ENCODE measurements at regions not wholly inside any gene's neighbourhood (a gene's known extent, or its start where the extent isn't known, plus 50 kb on each side); places are given as distances from the start of the nearest gene placed in this dataset.

DNA sequence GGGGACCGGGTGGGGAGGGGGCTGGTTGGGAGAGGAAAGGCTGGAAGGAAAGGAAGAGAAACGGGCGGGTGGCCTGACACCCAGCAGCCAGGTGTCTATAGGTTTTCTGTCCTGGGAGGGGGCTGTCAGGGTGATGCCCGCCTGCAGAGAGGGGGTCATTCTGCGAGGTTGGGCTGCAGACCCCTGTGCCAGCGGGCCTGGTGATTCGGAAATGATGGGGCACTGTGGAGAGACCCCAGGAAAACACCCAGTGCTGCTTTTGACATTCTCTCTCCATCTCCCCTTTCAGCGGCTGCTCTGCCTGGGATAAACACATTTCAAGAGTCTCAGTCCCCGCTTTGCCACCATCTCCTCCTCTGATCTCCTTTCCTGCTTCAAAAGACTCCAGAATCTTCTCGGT is 168.5 kb upstream of the RTL1 start:
- ATAC-seq (no peak), DNase-seq (peak; percentile 37)
- intact Hi-C loops (cut with DNase I) = no loop called here
- TF ChIP-seq, protein P1, sequence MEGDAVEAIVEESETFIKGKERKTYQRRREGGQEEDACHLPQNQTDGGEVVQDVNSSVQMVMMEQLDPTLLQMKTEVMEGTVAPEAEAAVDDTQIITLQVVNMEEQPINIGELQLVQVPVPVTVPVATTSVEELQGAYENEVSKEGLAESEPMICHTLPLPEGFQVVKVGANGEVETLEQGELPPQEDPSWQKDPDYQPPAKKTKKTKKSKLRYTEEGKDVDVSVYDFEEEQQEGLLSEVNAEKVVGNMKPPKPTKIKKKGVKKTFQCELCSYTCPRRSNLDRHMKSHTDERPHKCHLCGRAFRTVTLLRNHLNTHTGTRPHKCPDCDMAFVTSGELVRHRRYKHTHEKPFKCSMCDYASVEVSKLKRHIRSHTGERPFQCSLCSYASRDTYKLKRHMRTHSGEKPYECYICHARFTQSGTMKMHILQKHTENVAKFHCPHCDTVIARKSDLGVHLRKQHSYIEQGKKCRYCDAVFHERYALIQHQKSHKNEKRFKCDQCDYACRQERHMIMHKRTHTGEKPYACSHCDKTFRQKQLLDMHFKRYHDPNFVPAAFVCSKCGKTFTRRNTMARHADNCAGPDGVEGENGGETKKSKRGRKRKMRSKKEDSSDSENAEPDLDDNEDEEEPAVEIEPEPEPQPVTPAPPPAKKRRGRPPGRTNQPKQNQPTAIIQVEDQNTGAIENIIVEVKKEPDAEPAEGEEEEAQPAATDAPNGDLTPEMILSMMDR (IDR thresholded peaks at IDR 0.05) = no peak
- Histone ChIP-seq H3K4me3 (no peak overlapping the region), H3K36me3 (no peaks in the 10 kb centered on the region), H3K27me3 (peaks cover 20% of the 10 kb centered on the region), H3K27ac (no peak overlapping the region), H3K9me3 (no peaks in the 10 kb centered on the region), H3K4me1 (no peaks in the 10 kb centered on the region)

GRCh38 chr14:101072531-101072930 is 169.0 kb upstream of the RTL1 start:
- TF ChIP-seq, protein P1 (IDR thresholded peaks at IDR 0.05) = no peak
- no peaks in the 10 kb centered on the region for H3K4me1 ChIP-seq
- peaks cover 24% of the 10 kb centered on the region for H3K27me3 ChIP-seq
- no peak overlapping the region for H3K27ac ChIP-seq
- no peaks in the 10 kb centered on the region for H3K9me3 ChIP-seq
- no peak overlapping the region for H3K4me3 ChIP-seq
- DNase-seq = peak; percentile 33
- no peaks in the 10 kb centered on the region for H3K36me3 ChIP-seq
- intact Hi-C loops (cut with DNase I) = no loop called here
- ATAC-seq = no peak

- intact Hi-C loops (cut with DNase I) = no loop called here
- Histone ChIP-seq H3K27ac (no peak overlapping the region), H3K4me1 (no peaks in the 10 kb centered on the region), H3K9me3 (no peaks in the 10 kb centered on the region), H3K4me3 (no peak overlapping the region), H3K36me3 (no peaks in the 10 kb centered on the region), H3K27me3 (peaks cover 29% of the 10 kb centered on the region)
- TF ChIP-seq, protein P1 (IDR thresholded peaks at IDR 0.05) = no peak
- DNase-seq (peak; percentile 66), ATAC-seq (peak; percentile 34)
Observed at GRCh38 chr14:101072945-101073597, 169.5 kb upstream of the RTL1 start.

DNA sequence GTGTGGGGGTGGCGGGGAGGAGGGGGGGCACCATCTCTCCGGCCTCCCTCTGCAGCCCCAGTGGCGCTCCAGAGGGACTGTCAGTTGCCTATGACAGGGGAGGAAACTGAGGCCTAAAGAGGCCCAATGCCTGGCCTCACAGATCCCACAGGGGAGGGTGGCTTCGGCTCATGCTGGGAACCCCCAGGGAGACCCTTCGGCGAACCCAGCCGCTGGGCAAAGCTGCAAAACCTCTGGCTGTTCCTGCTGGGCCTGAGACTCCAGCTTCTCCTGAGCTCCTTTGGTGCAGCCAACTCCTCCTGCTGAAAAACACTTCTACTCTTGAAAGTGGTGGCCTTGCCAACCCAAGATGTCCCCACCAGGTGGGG is 170.1 kb upstream of the RTL1 start:
- DNase-seq = no peak
- H3K9me3 ChIP-seq = no peaks in the 10 kb centered on the region
- intact Hi-C loops (cut with DNase I) = no loop called here
- H3K36me3 ChIP-seq = no peaks in the 10 kb centered on the region
- H3K27ac ChIP-seq = no peak overlapping the region
- no peaks in the 10 kb centered on the region for H3K4me1 ChIP-seq
- ATAC-seq = no peak
- TF ChIP-seq, protein P1 (IDR thresholded peaks at IDR 0.05) = no peak
- peaks cover 34% of the 10 kb centered on the region for H3K27me3 ChIP-seq
- H3K4me3 ChIP-seq = no peak overlapping the region

DNA sequence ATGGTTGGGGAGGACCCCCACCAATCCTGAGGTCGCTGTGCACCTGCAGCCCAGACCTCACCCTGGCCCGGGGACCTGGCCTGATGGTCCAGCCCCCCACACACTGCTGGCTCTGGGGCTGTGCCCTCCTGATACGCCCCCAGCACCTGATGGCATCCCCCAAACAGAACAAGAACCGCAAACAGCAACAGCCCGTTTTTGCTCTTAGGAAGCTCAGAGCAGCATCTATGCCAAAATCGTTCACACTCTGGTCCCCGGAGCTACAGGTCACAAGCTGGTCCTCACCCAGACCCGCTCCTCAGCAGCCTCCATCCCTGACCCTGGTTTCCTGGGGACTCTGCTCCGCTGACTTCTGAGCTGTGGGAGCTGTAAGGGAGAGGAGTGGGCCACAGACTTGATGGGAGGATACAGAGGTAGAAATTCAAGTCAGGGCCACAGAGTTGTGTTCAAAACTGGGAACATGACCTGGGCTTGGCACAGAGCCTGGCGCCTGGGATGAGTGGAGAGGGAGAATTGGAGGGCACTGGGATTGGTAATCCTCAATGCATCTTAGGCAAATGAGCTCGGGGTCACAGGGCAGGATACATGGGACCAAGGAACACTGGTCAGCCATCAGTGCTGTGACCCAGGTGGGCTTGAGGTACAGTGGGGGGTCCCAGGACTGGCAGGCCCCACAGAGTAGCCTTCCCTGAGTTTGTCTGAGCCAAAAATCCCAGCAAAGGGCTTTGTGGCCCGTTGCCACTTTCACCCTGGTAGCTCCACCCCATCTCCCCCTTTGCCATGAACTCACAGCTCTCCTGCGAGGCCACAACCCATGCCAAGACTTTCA is 170.9 kb upstream of the RTL1 start:
- no peaks in the 10 kb centered on the region for H3K9me3 ChIP-seq
- DNase-seq (peak; percentile 44), ATAC-seq (no peak)
- H3K27me3 ChIP-seq = peaks cover 43% of the 10 kb centered on the region
- intact Hi-C loops (cut with DNase I) = no loop called here
- TF ChIP-seq, protein P1 (IDR thresholded peaks at IDR 0.05) = no peak
- no peaks in the 10 kb centered on the region for H3K4me1 ChIP-seq
- no peaks in the 10 kb centered on the region for H3K36me3 ChIP-seq
- no peak overlapping the region for H3K4me3 ChIP-seq
- H3K27ac ChIP-seq = no peak overlapping the region

Data from upper lobe of right lung (tissue), 1 donor.